ENCODE measurements at regions not wholly inside any gene's neighbourhood (a gene's known extent, or its start where the extent isn't known, plus 50 kb on each side); places are given as distances from the start of the nearest gene placed in this dataset.

GRCh38 chrX:5774446-5774845 is 454.2 kb downstream of the NLGN4X start (continued):
- TF ChIP-seq PHF21A (IDR thresholded peaks at IDR 0.05; ENCODE audit: borderline replicate concordance, low read depth) (no peak), ZC3H8 (IDR thresholded peaks at IDR 0.05) (no peak), HNRNPL (IDR thresholded peaks at IDR 0.05; ENCODE audit: low read depth, low read length) (no peak), ZNF174 (CRISPR knock-in tag; IDR thresholded peaks at IDR 0.05) (no peak), ZNF143 (CRISPR knock-in tag; IDR thresholded peaks at IDR 0.05) (no peak), ZNF436 (CRISPR knock-in tag; IDR thresholded peaks at IDR 0.05) (no peak), CBFA2T2 (conservative IDR thresholded peaks at IDR 0.05) (no peak), KLF6 (CRISPR knock-in tag; IDR thresholded peaks at IDR 0.05; ENCODE audit: borderline replicate concordance) (no peak), MCM5 (IDR thresholded peaks at IDR 0.05; ENCODE audit: low read depth) (no peak), MAFG (tag; conservative IDR thresholded peaks at IDR 0.05) (no peak), CLOCK (CRISPR knock-in tag; IDR thresholded peaks at IDR 0.05; ENCODE audit: borderline replicate concordance) (no peak)
- TF ChIP-seq, protein P1, sequence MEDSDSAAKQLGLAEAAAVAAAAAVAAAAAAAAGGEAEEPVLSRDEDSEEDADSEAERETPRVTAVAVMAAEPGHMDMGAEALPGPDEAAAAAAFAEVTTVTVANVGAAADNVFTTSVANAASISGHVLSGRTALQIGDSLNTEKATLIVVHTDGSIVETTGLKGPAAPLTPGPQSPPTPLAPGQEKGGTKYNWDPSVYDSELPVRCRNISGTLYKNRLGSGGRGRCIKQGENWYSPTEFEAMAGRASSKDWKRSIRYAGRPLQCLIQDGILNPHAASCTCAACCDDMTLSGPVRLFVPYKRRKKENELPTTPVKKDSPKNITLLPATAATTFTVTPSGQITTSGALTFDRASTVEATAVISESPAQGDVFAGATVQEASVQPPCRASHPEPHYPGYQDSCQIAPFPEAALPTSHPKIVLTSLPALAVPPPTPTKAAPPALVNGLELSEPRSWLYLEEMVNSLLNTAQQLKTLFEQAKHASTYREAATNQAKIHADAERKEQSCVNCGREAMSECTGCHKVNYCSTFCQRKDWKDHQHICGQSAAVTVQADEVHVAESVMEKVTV (CRISPR knock-in tag; IDR thresholded peaks at IDR 0.05) = no peak
